NT2/D1 (cell line): ENCODE measurements at regions not wholly inside any gene's neighbourhood (a gene's known extent, or its start where the extent isn't known, plus 50 kb on each side); places are given as distances from the start of the nearest gene placed in this dataset.

Source experiments
- DNase-seq: peaks from one replicate; pipeline ENCODE4 v3.0.0-alpha.2; 2011; ENCODE audit warnings: low read depth, low spot score
- H3K27me3 ChIP-seq: 2 replicates; pipeline ENCODE4 v1.6.0; 2011; ENCODE audit warnings: mild to moderate bottlenecking; ENCODE audit not compliant: insufficient read length, insufficient read depth
- H3K36me3 ChIP-seq: 2 replicates; pipeline ENCODE4 v1.6.1; 2011; ENCODE audit warnings: mild to moderate bottlenecking, low read length, mixed read lengths; ENCODE audit not compliant: insufficient read depth, insufficient read length
- H3K4me1 ChIP-seq: 2 replicates; pipeline ENCODE4 v1.5.1; 2011; ENCODE audit not compliant: insufficient read depth, insufficient read length
- H3K4me3 ChIP-seq: 2 replicates; pipeline ENCODE4 v1.5.1; 2011; ENCODE audit warnings: low read depth; ENCODE audit not compliant: insufficient read length
- H3K9ac ChIP-seq: 2 replicates; pipeline ENCODE4 v1.6.0; 2011; ENCODE audit warnings: low read depth; ENCODE audit not compliant: insufficient read length
- H3K9me3 ChIP-seq: 2 replicates; pipeline ENCODE4 v1.5.1; 2011; ENCODE audit warnings: mild to moderate bottlenecking, low read length; ENCODE audit not compliant: insufficient read depth
- SUZ12 ChIP-seq: IDR thresholded peaks from 2 replicates; pipeline ENCODE4 v1.6.1; 2011; ENCODE audit not compliant: insufficient read length, insufficient read depth; ENCODE audit errors: extremely low read depth
- YY1 ChIP-seq: IDR thresholded peaks from 2 replicates; pipeline ENCODE4 v1.6.1; 2011; ENCODE audit not compliant: insufficient read length, insufficient read depth
- ZNF274 ChIP-seq: IDR thresholded peaks from 2 replicates; pipeline ENCODE4 v1.6.1; 2011; ENCODE audit warnings: mild to moderate bottlenecking, low read depth, low read length

DNA sequence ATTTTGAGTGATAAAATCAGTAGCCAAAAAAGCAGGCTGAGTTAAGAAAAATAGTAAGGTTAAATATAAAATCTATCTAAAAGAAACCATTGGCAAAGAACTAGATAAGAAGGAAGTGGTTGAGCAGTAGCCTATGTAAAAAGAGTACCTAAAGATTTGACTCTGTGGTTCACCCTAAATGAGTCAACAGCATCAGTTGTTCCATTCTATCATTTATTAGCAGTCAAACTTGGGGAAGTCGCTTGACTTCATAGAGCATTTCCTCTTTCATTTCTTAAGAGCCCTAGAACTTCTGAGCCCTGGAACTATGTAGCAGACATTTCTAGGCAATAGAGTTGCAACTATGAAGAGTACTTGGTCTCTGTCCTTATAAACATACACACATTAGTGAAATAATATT lies 381.7 kb downstream of the NUP35 start:
- no peak for TF ChIP-seq SUZ12
- no peak for TF ChIP-seq ZNF274
- Histone ChIP-seq H3K4me1 (no peaks in the 10 kb centered on the region), H3K9ac (no peak overlapping the region), H3K4me3 (no peak overlapping the region), H3K27me3 (no peaks in the 10 kb centered on the region), H3K36me3 (no peaks in the 10 kb centered on the region), H3K9me3 (peaks cover 22% of the 10 kb centered on the region; the same call in 1 of the 2 replicates)
- no peak for DNase-seq

GRCh38 chr2:183511154-183511553 lies 386.9 kb downstream of the NUP35 start:
- TF ChIP-seq YY1 (no peak), SUZ12 (no peak), ZNF274 (no peak)
- Histone ChIP-seq H3K9me3 (peaks cover 31% of the 10 kb centered on the region; the same call in 1 of the 2 replicates), H3K27me3 (no peaks in the 10 kb centered on the region), H3K4me3 (no peak overlapping the region), H3K36me3 (no peaks in the 10 kb centered on the region), H3K9ac (no peak overlapping the region), H3K4me1 (no peaks in the 10 kb centered on the region)
- DNase-seq: peak; percentile 23

GRCh38 chr2:183519371-183520056 lies 395.3 kb downstream of the NUP35 start:
- no peaks in the 10 kb centered on the region for H3K27me3 ChIP-seq
- no peak overlapping the region for H3K4me3 ChIP-seq
- H3K36me3 ChIP-seq: no peaks in the 10 kb centered on the region
- no peaks in the 10 kb centered on the region for H3K4me1 ChIP-seq
- H3K9ac ChIP-seq: no peak overlapping the region
- no peak for TF ChIP-seq ZNF274
- no peak for TF ChIP-seq YY1
- TF ChIP-seq SUZ12: no peak
- DNase-seq: no peak
- no peaks in the 10 kb centered on the region for H3K9me3 ChIP-seq

GRCh38 chr2:183521911-183522310 lies 397.7 kb downstream of the NUP35 start:
- H3K9me3 ChIP-seq: no peaks in the 10 kb centered on the region
- H3K4me3 ChIP-seq: no peak overlapping the region
- H3K9ac ChIP-seq: no peak overlapping the region
- no peaks in the 10 kb centered on the region for H3K27me3 ChIP-seq
- H3K4me1 ChIP-seq: no peaks in the 10 kb centered on the region
- TF ChIP-seq ZNF274: no peak
- TF ChIP-seq YY1: no peak
- no peak for TF ChIP-seq SUZ12
- H3K36me3 ChIP-seq: no peaks in the 10 kb centered on the region
- no peak for DNase-seq

DNA sequence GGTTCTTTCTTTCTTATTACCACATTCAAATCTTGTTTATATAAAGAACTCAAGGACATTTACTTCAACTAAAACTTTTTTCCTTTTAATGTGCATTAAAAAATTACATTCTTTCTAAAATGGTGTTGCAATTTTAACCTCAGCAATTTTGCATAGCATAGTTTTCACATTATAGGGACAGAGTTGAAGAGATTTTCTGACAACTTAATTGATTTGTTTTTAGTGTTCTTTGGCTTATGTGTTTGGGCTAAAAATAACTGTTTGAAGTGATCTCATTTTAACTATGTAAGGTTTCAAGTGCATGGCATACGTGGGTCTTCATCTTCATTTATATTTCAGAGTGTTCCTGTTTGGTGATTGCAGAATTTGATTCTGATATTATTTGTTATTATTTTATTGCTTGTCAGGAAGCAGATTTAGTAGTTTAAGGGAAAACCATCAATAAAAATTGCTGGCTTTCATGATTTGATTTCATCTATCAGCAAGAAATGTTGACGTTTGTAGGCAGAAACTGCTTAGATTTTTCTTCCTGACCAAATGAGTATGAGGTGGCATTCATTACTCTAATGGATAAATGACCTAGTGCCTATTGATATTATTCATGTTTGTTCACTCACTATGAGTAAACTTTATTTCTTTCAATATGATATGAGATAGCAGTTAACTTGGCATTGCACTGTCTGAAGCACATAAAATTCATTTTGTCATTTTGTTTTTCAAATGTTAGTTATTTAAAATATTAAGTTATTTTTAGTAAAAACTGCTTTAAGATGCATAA lies 398.4 kb downstream of the NUP35 start:
- no peak for TF ChIP-seq YY1
- no peak for TF ChIP-seq ZNF274
- no peak for TF ChIP-seq SUZ12
- H3K27me3 ChIP-seq: no peaks in the 10 kb centered on the region
- H3K4me3 ChIP-seq: no peak overlapping the region
- no peaks in the 10 kb centered on the region for H3K4me1 ChIP-seq
- H3K9me3 ChIP-seq: peaks cover under 1% of the 10 kb centered on the region; the same call in 1 of the 2 replicates
- no peak overlapping the region for H3K9ac ChIP-seq
- no peaks in the 10 kb centered on the region for H3K36me3 ChIP-seq
- DNase-seq: no peak

- no peak for TF ChIP-seq ZNF274
- TF ChIP-seq YY1: no peak
- no peak for TF ChIP-seq SUZ12
- Histone ChIP-seq H3K4me3 (no peak overlapping the region), H3K9me3 (peaks cover 32% of the 10 kb centered on the region; the same call in 1 of the 2 replicates), H3K4me1 (peaks cover 5% of the 10 kb centered on the region), H3K9ac (no peak overlapping the region), H3K27me3 (no peaks in the 10 kb centered on the region), H3K36me3 (no peaks in the 10 kb centered on the region)
- DNase-seq: no peak
Observed at GRCh38 chr2:183530333-183530901, 406.2 kb downstream of the NUP35 start.

DNA sequence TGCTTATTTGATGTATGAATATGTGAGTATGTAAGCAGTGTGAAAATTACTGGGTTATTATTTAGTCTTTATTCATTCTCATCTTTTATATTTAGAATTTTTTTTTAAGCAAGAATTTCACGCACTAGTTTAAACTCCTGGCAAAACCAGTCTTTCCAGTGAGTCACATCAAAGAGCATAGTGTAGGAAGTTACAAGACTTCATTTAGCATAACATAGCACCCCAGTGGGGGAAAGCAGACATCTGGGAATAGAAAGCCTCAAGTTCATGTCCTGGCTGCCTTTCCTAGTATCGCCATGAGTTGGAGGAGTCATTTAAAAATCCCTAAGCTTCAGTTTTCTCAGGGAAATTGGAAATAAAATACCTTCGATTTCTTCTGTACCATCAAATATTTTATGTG lies 408.3 kb downstream of the NUP35 start:
- Histone ChIP-seq H3K4me3 (no peak overlapping the region), H3K9ac (no peak overlapping the region), H3K36me3 (no peaks in the 10 kb centered on the region), H3K27me3 (no peaks in the 10 kb centered on the region), H3K4me1 (peaks cover 5% of the 10 kb centered on the region), H3K9me3 (peaks cover 32% of the 10 kb centered on the region; the same call in 1 of the 2 replicates)
- TF ChIP-seq ZNF274 (no peak), YY1 (no peak), SUZ12 (no peak)
- DNase-seq: peak; percentile 57
